ENCODE measurements at regions not wholly inside any gene's neighbourhood (a gene's known extent, or its start where the extent isn't known, plus 50 kb on each side); places are given as distances from the start of the nearest gene placed in this dataset.

- Mint-ChIP-seq H3K9me3 (no peaks in the 10 kb centered on the region), H3K4me1 (ENCODE audit: low read depth) (no peaks in the 10 kb centered on the region), H3K27me3 (ENCODE audit: low read depth) (no peaks in the 10 kb centered on the region), H3K27ac (no peak overlapping the region), H3K36me3 (ENCODE audit: low read depth) (no peaks in the 10 kb centered on the region), H3K4me3 (no peak overlapping the region)
- no peak for DNase-seq (ENCODE audit: low spot score)
Observed at GRCh38 chr3:87175732-87176131, 51.4 kb upstream of the CHMP2B start.

- Mint-ChIP-seq H3K27me3 (ENCODE audit: low read depth) (no peaks in the 10 kb centered on the region), H3K4me3 (no peak overlapping the region), H3K27ac (no peak overlapping the region), H3K4me1 (ENCODE audit: low read depth) (no peaks in the 10 kb centered on the region), H3K36me3 (ENCODE audit: low read depth) (no peaks in the 10 kb centered on the region), H3K9me3 (no peaks in the 10 kb centered on the region)
- DNase-seq (ENCODE audit: low spot score): no peak
Observed at GRCh38 chr3:87173776-87174175, 53.3 kb upstream of the CHMP2B start.

- H3K36me3 Mint-ChIP-seq (ENCODE audit: low read depth): no peaks in the 10 kb centered on the region
- H3K27me3 Mint-ChIP-seq (ENCODE audit: low read depth): peaks cover 2% of the 10 kb centered on the region
- no peak overlapping the region for H3K4me3 Mint-ChIP-seq
- no peaks in the 10 kb centered on the region for H3K4me1 Mint-ChIP-seq (ENCODE audit: low read depth)
- no peak for DNase-seq (ENCODE audit: low spot score)
- H3K27ac Mint-ChIP-seq: no peak overlapping the region
- no peaks in the 10 kb centered on the region for H3K9me3 Mint-ChIP-seq
Observed at GRCh38 chr3:87173071-87173470, 54.0 kb upstream of the CHMP2B start.

- Mint-ChIP-seq H3K9me3 (no peaks in the 10 kb centered on the region), H3K4me3 (no peak overlapping the region), H3K27ac (no peak overlapping the region), H3K27me3 (ENCODE audit: low read depth) (peaks cover 7% of the 10 kb centered on the region), H3K36me3 (ENCODE audit: low read depth) (no peaks in the 10 kb centered on the region), H3K4me1 (ENCODE audit: low read depth) (peaks cover 3% of the 10 kb centered on the region)
- peak; percentile 6 for DNase-seq (ENCODE audit: low spot score)
Observed at GRCh38 chr3:87167628-87168456, 59.3 kb upstream of the CHMP2B start.

- Mint-ChIP-seq H3K27me3 (ENCODE audit: low read depth) (peaks cover 7% of the 10 kb centered on the region), H3K36me3 (ENCODE audit: low read depth) (no peaks in the 10 kb centered on the region), H3K4me3 (no peak overlapping the region), H3K4me1 (ENCODE audit: low read depth) (peaks cover 3% of the 10 kb centered on the region), H3K27ac (no peak overlapping the region), H3K9me3 (no peaks in the 10 kb centered on the region)
- DNase-seq (ENCODE audit: low spot score): no peak
Observed at GRCh38 chr3:87164245-87164644, 62.9 kb upstream of the CHMP2B start.

- no peaks in the 10 kb centered on the region for H3K36me3 Mint-ChIP-seq (ENCODE audit: low read depth)
Observed at GRCh38 chr3:87161851-87162250, 65.3 kb upstream of the CHMP2B start.

GRCh38 chr3:87161417-87161816 is 65.7 kb upstream of the CHMP2B start:
- DNase-seq (ENCODE audit: low spot score): no peak
- Mint-ChIP-seq H3K27me3 (ENCODE audit: low read depth) (no peaks in the 10 kb centered on the region), H3K27ac (no peak overlapping the region), H3K36me3 (ENCODE audit: low read depth) (no peaks in the 10 kb centered on the region), H3K9me3 (no peaks in the 10 kb centered on the region), H3K4me1 (ENCODE audit: low read depth) (no peaks in the 10 kb centered on the region), H3K4me3 (no peak overlapping the region)

More at GRCh38 chr3:87161851-87162250, 65.3 kb upstream of the CHMP2B start:
- Mint-ChIP-seq H3K27me3 (ENCODE audit: low read depth) (no peaks in the 10 kb centered on the region), H3K27ac (no peak overlapping the region), H3K4me3 (no peak overlapping the region), H3K4me1 (ENCODE audit: low read depth) (no peaks in the 10 kb centered on the region), H3K9me3 (no peaks in the 10 kb centered on the region)
- DNase-seq (ENCODE audit: low spot score): no peak

- no peaks in the 10 kb centered on the region for H3K4me1 Mint-ChIP-seq (ENCODE audit: low read depth)
- no peaks in the 10 kb centered on the region for H3K9me3 Mint-ChIP-seq
- H3K27me3 Mint-ChIP-seq (ENCODE audit: low read depth): no peaks in the 10 kb centered on the region
- H3K27ac Mint-ChIP-seq: no peak overlapping the region
- DNase-seq (ENCODE audit: low spot score): no peak
- no peak overlapping the region for H3K4me3 Mint-ChIP-seq
- H3K36me3 Mint-ChIP-seq (ENCODE audit: low read depth): no peaks in the 10 kb centered on the region
Observed at GRCh38 chr3:87161013-87161412, 66.1 kb upstream of the CHMP2B start.

- H3K27ac Mint-ChIP-seq: no peak overlapping the region
- no peaks in the 10 kb centered on the region for H3K27me3 Mint-ChIP-seq (ENCODE audit: low read depth)
- no peak for DNase-seq (ENCODE audit: low spot score)
- no peak overlapping the region for H3K4me3 Mint-ChIP-seq
- no peaks in the 10 kb centered on the region for H3K4me1 Mint-ChIP-seq (ENCODE audit: low read depth)
- H3K9me3 Mint-ChIP-seq: no peaks in the 10 kb centered on the region
- H3K36me3 Mint-ChIP-seq (ENCODE audit: low read depth): no peaks in the 10 kb centered on the region
Observed at GRCh38 chr3:87158823-87159222, 68.3 kb upstream of the CHMP2B start.

- DNase-seq (ENCODE audit: low spot score): no peak
- Mint-ChIP-seq H3K4me3 (no peak overlapping the region), H3K9me3 (peaks cover 7% of the 10 kb centered on the region)
Observed at GRCh38 chr3:87148020-87148419, 79.1 kb upstream of the CHMP2B start.

GRCh38 chr3:87147562-87147961 is 79.5 kb upstream of the CHMP2B start:
- Mint-ChIP-seq H3K4me3 (no peak overlapping the region), H3K9me3 (peaks cover 7% of the 10 kb centered on the region), H3K36me3 (ENCODE audit: low read depth) (no peaks in the 10 kb centered on the region), H3K27me3 (ENCODE audit: low read depth) (no peaks in the 10 kb centered on the region), H3K4me1 (ENCODE audit: low read depth) (no peaks in the 10 kb centered on the region), H3K27ac (no peak overlapping the region)
- no peak for DNase-seq (ENCODE audit: low spot score)

More at GRCh38 chr3:87148020-87148419, 79.1 kb upstream of the CHMP2B start:
- no peak overlapping the region for H3K27ac Mint-ChIP-seq
- no peaks in the 10 kb centered on the region for H3K36me3 Mint-ChIP-seq (ENCODE audit: low read depth)
- H3K4me1 Mint-ChIP-seq (ENCODE audit: low read depth): no peaks in the 10 kb centered on the region
- H3K27me3 Mint-ChIP-seq (ENCODE audit: low read depth): no peaks in the 10 kb centered on the region

- no peaks in the 10 kb centered on the region for H3K36me3 Mint-ChIP-seq (ENCODE audit: low read depth)
- no peak overlapping the region for H3K4me3 Mint-ChIP-seq
- DNase-seq (ENCODE audit: low spot score): no peak
- H3K27ac Mint-ChIP-seq: no peak overlapping the region
- peaks cover 17% of the 10 kb centered on the region for H3K9me3 Mint-ChIP-seq
- H3K4me1 Mint-ChIP-seq (ENCODE audit: low read depth): no peaks in the 10 kb centered on the region
- H3K27me3 Mint-ChIP-seq (ENCODE audit: low read depth): no peaks in the 10 kb centered on the region
Observed at GRCh38 chr3:87145553-87145952, 81.6 kb upstream of the CHMP2B start.

GRCh38 chr3:87136066-87136596 is 91.0 kb upstream of the CHMP2B start:
- no peak for DNase-seq (ENCODE audit: low spot score)
- no peak overlapping the region for H3K4me3 Mint-ChIP-seq
- H3K36me3 Mint-ChIP-seq (ENCODE audit: low read depth): no peaks in the 10 kb centered on the region
- no peaks in the 10 kb centered on the region for H3K27me3 Mint-ChIP-seq (ENCODE audit: low read depth)
- H3K27ac Mint-ChIP-seq: no peak overlapping the region
- H3K4me1 Mint-ChIP-seq (ENCODE audit: low read depth): no peaks in the 10 kb centered on the region
- peaks cover 9% of the 10 kb centered on the region for H3K9me3 Mint-ChIP-seq

GRCh38 chr3:87135412-87135811 is 91.7 kb upstream of the CHMP2B start:
- Mint-ChIP-seq H3K36me3 (ENCODE audit: low read depth) (no peaks in the 10 kb centered on the region), H3K9me3 (peaks cover 6% of the 10 kb centered on the region)

GRCh38 chr3:87132801-87133200 is 94.3 kb upstream of the CHMP2B start:
- Mint-ChIP-seq H3K27ac (no peak overlapping the region), H3K4me1 (ENCODE audit: low read depth) (no peaks in the 10 kb centered on the region), H3K36me3 (ENCODE audit: low read depth) (no peaks in the 10 kb centered on the region), H3K9me3 (no peaks in the 10 kb centered on the region), H3K27me3 (ENCODE audit: low read depth) (no peaks in the 10 kb centered on the region), H3K4me3 (no peak overlapping the region)
- DNase-seq (ENCODE audit: low spot score): no peak

More at GRCh38 chr3:87135412-87135811, 91.7 kb upstream of the CHMP2B start:
- Mint-ChIP-seq H3K4me3 (no peak overlapping the region), H3K27ac (no peak overlapping the region), H3K4me1 (ENCODE audit: low read depth) (no peaks in the 10 kb centered on the region), H3K27me3 (ENCODE audit: low read depth) (no peaks in the 10 kb centered on the region)
- DNase-seq (ENCODE audit: low spot score): no peak
